ENCODE measurements at regions not wholly inside any gene's neighbourhood (a gene's known extent, or its start where the extent isn't known, plus 50 kb on each side); places are given as distances from the start of the nearest gene placed in this dataset.

DNA sequence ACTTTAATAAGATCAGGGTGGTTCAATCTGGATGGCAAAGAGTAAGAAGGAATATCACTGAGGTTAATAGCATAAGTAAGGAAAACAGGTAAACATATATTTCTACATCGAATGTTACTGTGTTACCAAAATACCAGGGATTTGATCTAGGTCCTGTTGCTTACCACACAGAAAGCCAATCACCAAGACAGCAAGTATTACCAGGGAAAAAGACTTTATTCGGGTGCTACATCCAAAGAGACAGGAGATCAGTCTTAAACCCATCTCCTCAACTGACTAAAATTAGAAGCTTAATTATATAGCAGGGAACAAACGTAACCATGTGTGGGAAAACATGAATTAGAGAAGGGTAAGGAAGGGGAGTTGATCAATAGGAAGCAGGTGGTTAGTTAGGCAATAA lies 500.1 kb downstream of the EFNA5 start:
- no peak for TF ChIP-seq POLR2AphosphoS5 (IDR thresholded peaks at IDR 0.05)
- TF ChIP-seq CTCF (IDR thresholded peaks at IDR 0.05): no peak
- TF ChIP-seq POLR2A (IDR thresholded peaks at IDR 0.05): no peak
